H1 (cell line): ENCODE measurements at regions not wholly inside any gene's neighbourhood (a gene's known extent, or its start where the extent isn't known, plus 50 kb on each side); places are given as distances from the start of the nearest gene placed in this dataset.

ENCODE experiments used
- CHD1 ChIP-seq: IDR thresholded peaks from 2 replicates; pipeline ENCODE4 v1.6.1; 2012; ENCODE audit warnings: low read depth, low read length, improper control_type of control experiment
- CTBP2 ChIP-seq: IDR thresholded peaks from 2 replicates; pipeline ENCODE4 v1.7.0; 2011; ENCODE audit warnings: borderline replicate concordance, mild to moderate bottlenecking, moderate library complexity, mixed read lengths, low read length; ENCODE audit not compliant: insufficient read depth, insufficient read length

- TF ChIP-seq CHD1 = no peak
- TF ChIP-seq CTBP2 = no peak
Measured at GRCh38 chr2:12197133-12197532, 450.7 kb downstream of the LPIN1 start (continued).
